Stimulated activated CD4-positive, alpha-beta T cell treated with anti-CD3 and anti-CD28 coated beads, Interleukin-15, amount 100 ng/mL, for 24 hours (primary cell): ENCODE measurements at regions not wholly inside any gene's neighbourhood (a gene's known extent, or its start where the extent isn't known, plus 50 kb on each side); places are given as distances from the start of the nearest gene placed in this dataset.
"Not testable (repeated sequence)": the region's sequence is repeated elsewhere in the genome, so short reads cannot be mapped to it uniquely, and the experiment has no call there.

Experiments used
- DNase-seq: peaks from one replicate; pipeline ENCODE4 v3.0.0-alpha.2; 2020

GRCh38 chr2:194591192-194591591, 1065.8 kb upstream of the SLC39A10 start:
- no peak for DNase-seq

- DNase-seq = no peak
Observed at GRCh38 chr2:194587739-194588270, 1069.2 kb upstream of the SLC39A10 start.

- no peak for DNase-seq
Observed at GRCh38 chr2:194567661-194568017, 1089.4 kb upstream of the SLC39A10 start.

- DNase-seq = no peak
Observed at GRCh38 chr2:194566907-194567660, 1089.9 kb upstream of the SLC39A10 start.

- DNase-seq = no peak
Observed at GRCh38 chr2:194564422-194564821, 1092.6 kb upstream of the SLC39A10 start.

GRCh38 chr2:194562329-194562728, 1094.7 kb upstream of the SLC39A10 start:
- no peak for DNase-seq

GRCh38 chr2:194559964-194560363, 1097.1 kb upstream of the SLC39A10 start:
- DNase-seq = no peak

GRCh38 chr2:194559523-194559922, 1097.5 kb upstream of the SLC39A10 start:
- no peak for DNase-seq

- no peak for DNase-seq
Observed at GRCh38 chr2:194557993-194558392, 1099.0 kb upstream of the SLC39A10 start.

- DNase-seq = no peak
Observed at GRCh38 chr2:194556629-194557028, 1100.4 kb upstream of the SLC39A10 start.

- DNase-seq = no peak
Observed at GRCh38 chr2:194553980-194554379, 1103.0 kb upstream of the SLC39A10 start.

GRCh38 chr2:194550702-194551101, 1106.3 kb upstream of the SLC39A10 start:
- no peak for DNase-seq

GRCh38 chr2:194549387-194549786, 1107.6 kb upstream of the SLC39A10 start:
- DNase-seq = no peak

GRCh38 chr2:194545978-194546377, 1111.0 kb upstream of the SLC39A10 start:
- no peak for DNase-seq

- DNase-seq = no peak
Observed at GRCh38 chr2:194539425-194539824, 1117.6 kb upstream of the SLC39A10 start.

GRCh38 chr2:194526121-194526520, 1130.9 kb upstream of the SLC39A10 start:
- DNase-seq = no peak

- DNase-seq = no peak
Observed at GRCh38 chr2:194514281-194514680, 1142.7 kb upstream of the SLC39A10 start.

- not testable (repeated sequence) for DNase-seq
Observed at GRCh38 chr2:194511070-194511469, 1146.0 kb upstream of the SLC39A10 start.

- not testable (repeated sequence) for DNase-seq
Observed at GRCh38 chr2:194504876-194505275, 1152.2 kb upstream of the SLC39A10 start.

GRCh38 chr2:194495046-194495445, 1162.0 kb upstream of the SLC39A10 start:
- no peak for DNase-seq

- no peak for DNase-seq
Observed at GRCh38 chr2:194494401-194494800, 1162.6 kb upstream of the SLC39A10 start.

GRCh38 chr2:194491409-194492115, 1165.5 kb upstream of the SLC39A10 start:
- no peak for DNase-seq

- no peak for DNase-seq
Observed at GRCh38 chr2:194486326-194486725, 1170.7 kb upstream of the SLC39A10 start.

- no peak for DNase-seq
Observed at GRCh38 chr2:194483041-194483440, 1174.0 kb upstream of the SLC39A10 start.
